Fibroblast of lung (primary cell): ENCODE measurements at regions not wholly inside any gene's neighbourhood (a gene's known extent, or its start where the extent isn't known, plus 50 kb on each side); places are given as distances from the start of the nearest gene placed in this dataset.

Source experiments
- EZH2 ChIP-seq: IDR thresholded peaks from 2 replicates; pipeline ENCODE4 v1.5.1; 2012; ENCODE audit warnings: low read length, control low read depth, mild to moderate bottlenecking; ENCODE audit errors: missing control alignments
- TF ChIP-seq, protein P1 (sequence below), 2 donors: IDR thresholded peaks in 1 of 2; conservative IDR thresholded peaks in 1 of 2; 1 replicate in 1 of 2; 2 replicates in 1 of 2; pipeline ENCODE4 v1.5.1; 2011 to 2012; ENCODE audit warnings: low read length in 2 of 2, control low read depth in 1 of 2, inconsistent platforms in 1 of 2, low read depth in 1 of 2, mild to moderate bottlenecking in 1 of 2

DNA sequence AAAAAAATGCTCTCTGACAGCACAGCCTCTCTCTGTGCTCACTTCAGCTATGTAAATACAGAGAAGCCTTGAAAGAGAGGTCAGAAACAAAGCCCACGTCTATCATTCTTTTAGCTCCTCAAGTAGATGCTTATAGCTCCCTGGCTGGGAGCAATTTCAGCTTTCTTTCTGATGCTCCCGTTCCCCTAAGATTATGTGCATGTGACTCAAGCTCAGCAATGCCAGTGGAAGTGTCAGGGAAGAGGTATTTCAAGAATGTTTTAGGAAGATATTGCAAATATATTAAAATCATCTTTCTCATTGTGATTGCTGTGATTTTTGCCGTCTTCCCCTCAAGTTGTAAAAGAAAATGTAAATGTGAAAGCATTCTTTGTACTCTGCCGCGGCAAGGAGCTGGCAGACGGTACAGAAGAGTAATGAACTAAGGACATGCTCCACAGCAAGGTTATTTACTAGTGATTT lies 1353.7 kb upstream of the ACO1 start:
- TF ChIP-seq, protein P1, sequence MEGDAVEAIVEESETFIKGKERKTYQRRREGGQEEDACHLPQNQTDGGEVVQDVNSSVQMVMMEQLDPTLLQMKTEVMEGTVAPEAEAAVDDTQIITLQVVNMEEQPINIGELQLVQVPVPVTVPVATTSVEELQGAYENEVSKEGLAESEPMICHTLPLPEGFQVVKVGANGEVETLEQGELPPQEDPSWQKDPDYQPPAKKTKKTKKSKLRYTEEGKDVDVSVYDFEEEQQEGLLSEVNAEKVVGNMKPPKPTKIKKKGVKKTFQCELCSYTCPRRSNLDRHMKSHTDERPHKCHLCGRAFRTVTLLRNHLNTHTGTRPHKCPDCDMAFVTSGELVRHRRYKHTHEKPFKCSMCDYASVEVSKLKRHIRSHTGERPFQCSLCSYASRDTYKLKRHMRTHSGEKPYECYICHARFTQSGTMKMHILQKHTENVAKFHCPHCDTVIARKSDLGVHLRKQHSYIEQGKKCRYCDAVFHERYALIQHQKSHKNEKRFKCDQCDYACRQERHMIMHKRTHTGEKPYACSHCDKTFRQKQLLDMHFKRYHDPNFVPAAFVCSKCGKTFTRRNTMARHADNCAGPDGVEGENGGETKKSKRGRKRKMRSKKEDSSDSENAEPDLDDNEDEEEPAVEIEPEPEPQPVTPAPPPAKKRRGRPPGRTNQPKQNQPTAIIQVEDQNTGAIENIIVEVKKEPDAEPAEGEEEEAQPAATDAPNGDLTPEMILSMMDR (conservative IDR thresholded peaks at IDR 0.05 in 1 of 2, IDR thresholded peaks at IDR 0.05 in 1 of 2; ENCODE audit: low read depth in 1 of 2, low read length in 2 of 2), result no peak
- TF ChIP-seq EZH2, result no peak
